ENCODE measurements at regions not wholly inside any gene's neighbourhood (a gene's known extent, or its start where the extent isn't known, plus 50 kb on each side); places are given as distances from the start of the nearest gene placed in this dataset.
A peak's percentile ranks its signal among the peaks of the same experiment; 100 is the strongest.

- DNase-seq = no peak
These were observed 144.4 kb upstream of the SESN3 start for GRCh38 chr11:95375451-95375850.

GRCh38 chr11:95374105-95374504 is 143.1 kb upstream of the SESN3 start:
- no peak for DNase-seq

DNA sequence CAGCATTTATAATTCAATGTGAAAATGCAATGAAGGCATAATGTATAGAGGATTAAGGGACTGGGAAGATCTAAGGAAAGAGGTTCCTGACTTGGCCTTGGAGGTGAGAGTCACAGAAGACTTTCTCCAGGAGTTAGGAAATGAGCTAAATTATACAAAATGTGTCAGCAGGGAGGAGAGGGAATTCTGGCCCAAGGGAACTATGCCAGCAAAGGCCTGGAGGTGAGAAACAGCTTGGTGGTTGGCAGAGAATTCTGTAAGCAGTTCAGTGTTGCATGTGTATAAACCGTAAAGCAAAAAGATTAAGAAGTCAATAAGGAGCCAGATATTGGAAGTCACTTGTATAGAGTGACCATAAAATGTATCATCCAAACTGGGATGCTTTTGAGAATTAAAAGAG is 142.2 kb upstream of the SESN3 start:
- peak; percentile 47 for DNase-seq

- no peak for DNase-seq
These were observed 141.2 kb upstream of the SESN3 start for GRCh38 chr11:95372097-95372656.

- DNase-seq = no peak
These were observed 140.2 kb upstream of the SESN3 start for GRCh38 chr11:95371153-95371552.

- no peak for DNase-seq
These were observed 136.7 kb upstream of the SESN3 start for GRCh38 chr11:95367726-95368125.

- DNase-seq = no peak
These were observed 134.3 kb upstream of the SESN3 start for GRCh38 chr11:95365348-95365747.

GRCh38 chr11:95364324-95365295 is 133.6 kb upstream of the SESN3 start:
- peak; percentile 74 for DNase-seq

DNA sequence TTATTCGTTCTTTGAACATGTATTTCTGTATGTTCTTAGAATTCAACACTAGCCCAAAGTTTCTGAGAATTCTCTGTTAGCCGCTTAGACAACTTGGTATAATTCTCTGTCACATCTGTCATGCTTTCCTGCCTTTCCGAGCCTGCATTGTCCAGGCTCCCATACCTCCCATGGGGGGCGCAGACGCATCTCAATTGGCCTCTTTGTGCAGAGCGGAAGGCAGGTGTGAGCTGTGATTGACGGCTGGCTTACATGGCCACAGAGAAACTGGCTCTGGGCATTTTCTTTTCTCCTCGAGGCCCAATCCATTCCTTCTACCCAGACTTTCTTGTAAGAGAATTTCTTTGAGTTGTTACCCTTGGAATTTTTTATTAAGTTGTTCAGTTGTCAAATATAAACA is 132.7 kb upstream of the SESN3 start:
- no peak for DNase-seq

- no peak for DNase-seq
These were observed 132.2 kb upstream of the SESN3 start for GRCh38 chr11:95363164-95363563.

DNA sequence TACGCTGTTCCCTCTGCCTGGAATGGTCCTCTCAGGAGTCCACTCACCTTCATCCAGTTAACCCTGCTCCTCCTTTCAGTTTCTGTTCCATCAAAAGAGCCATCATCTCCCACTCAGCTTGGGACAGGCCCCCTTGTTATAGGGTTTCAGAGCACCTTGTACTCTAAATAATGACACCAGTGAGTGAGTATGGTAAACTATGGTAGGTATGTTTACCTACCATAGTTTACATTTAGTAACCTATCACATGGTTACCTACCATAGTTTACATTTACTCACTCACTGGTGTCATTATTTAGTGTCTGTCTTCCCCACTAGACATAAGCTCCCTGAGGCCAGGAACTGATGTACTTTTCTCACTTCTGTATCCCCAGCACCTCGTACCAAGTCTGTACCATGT is 130.2 kb upstream of the SESN3 start:
- no peak for DNase-seq

DNA sequence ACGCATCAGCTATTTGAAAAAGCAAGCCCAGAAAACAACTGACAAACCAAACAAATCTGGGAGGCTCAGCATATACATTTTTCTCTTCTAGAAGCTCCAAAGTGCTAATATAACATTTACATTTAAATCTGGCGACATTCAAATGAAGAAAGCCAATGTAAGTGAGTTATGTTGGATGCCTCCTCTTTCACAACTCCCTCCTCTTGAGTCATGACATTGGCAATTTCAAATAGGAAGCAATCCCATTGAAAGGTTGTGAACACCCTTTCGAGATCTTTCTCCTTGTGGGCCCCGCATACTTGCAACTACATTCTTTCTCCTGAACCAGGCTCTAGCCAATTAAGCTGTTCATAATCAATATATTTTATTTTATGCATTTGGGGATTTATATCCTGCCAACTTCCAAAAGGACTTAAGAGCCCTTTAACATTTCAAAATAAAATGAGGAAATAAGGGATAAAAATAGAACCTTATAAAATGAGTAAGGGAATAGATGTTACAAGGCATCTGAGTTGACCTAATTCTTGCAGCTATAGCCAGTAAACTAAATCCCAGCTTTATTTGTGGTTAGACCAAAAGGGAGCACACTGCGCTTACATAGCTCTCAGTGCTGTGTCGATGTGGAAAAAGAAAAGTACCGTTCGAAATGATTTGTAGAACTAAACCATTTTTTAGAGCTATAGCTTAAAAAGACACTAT is 129.5 kb upstream of the SESN3 start:
- no peak for DNase-seq

GRCh38 chr11:95359756-95360155 is 128.8 kb upstream of the SESN3 start:
- DNase-seq = no peak

DNA sequence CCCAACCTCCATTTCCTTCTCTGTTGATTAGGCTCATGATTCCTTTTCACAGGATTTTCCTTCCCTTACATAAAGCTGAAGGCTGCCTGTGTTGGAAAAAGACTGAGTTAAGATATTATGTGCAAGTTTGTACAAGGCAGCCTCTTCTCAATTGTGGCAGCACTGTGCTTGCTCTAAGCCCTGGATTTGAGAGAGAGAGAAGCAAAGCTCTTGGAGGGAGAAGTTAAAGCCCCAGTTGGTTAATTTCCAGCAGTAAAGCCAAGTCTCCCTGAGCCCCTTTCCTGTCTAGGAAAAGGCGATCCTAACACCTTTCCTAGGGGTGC is 128.3 kb upstream of the SESN3 start:
- no peak for DNase-seq

GRCh38 chr11:95358511-95359340 is 127.7 kb upstream of the SESN3 start:
- DNase-seq = peak; percentile 46

GRCh38 chr11:95354304-95354703 is 123.3 kb upstream of the SESN3 start:
- no peak for DNase-seq

DNA sequence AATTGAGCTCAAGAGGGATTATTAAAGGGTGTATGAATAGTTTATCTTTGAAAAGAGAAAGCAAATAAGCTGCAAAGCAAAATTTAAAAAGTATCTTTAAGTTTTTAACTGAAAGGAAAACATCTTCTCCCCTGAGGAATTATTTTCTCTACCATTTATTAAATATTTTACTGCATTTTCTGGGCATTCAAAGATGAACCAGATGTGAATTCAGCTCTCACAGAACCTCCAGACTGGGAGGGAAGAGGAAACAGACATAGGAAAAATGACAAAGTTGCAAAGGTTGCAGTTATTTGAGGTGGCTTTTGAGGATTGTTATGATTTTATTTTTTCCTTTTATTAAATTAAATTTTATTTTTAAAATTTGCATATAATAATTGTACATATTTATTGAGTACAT is 122.7 kb upstream of the SESN3 start:
- no peak for DNase-seq

DNA sequence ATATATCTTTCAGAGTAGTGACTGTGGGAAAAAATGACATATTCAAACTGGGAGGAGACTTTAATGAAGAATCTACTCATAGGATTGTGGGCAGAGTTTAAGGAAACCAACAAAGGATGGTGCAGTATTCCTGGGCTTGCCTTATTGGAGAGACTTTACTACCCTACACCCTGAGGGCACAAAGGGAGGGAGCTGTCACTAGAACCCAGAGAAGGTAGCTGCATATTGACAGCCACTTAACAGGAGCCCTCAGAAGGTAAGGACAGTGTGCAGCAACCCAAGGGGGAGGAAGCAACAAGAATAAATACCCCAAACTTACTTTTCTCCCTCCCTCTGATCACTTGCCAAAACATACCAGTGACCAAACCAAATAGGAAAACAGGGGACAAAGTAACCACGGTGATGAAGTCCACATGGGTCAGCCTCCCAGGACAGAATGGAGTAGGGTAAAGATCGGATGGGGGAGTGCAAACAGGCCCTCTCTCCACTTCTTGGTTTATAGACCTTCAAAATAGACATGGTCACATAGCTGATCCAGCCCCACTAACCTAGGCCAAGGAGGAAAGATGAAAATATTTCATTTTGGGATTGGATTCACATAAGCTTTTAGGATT is 121.8 kb upstream of the SESN3 start:
- DNase-seq = no peak

DNA sequence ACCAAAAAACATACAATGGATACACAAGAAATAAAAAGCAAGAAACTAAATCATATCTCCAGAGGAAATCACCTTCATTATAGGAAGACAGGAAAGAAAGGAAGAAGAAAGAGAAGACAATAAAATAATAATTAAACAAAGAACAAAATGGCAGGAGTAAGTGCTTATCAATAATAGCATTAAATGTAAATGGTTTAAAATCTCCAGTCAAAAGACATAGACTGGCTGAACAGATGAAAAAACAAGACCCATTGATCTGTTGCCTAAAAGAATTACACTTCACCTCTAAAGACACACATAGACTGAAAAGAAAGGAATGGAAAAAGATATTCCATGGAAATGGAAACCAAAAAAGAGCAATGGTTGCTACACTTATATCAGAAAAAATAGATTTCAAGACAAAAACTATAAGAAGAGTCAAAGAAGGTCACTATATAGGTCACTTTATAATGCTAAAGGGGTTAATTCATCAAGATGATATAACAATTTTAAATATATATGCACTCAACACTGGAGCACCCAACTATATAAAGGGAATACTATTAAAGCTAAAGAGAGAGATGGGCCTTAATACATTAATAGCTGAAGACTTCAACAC is 118.4 kb upstream of the SESN3 start:
- DNase-seq = no peak

DNA sequence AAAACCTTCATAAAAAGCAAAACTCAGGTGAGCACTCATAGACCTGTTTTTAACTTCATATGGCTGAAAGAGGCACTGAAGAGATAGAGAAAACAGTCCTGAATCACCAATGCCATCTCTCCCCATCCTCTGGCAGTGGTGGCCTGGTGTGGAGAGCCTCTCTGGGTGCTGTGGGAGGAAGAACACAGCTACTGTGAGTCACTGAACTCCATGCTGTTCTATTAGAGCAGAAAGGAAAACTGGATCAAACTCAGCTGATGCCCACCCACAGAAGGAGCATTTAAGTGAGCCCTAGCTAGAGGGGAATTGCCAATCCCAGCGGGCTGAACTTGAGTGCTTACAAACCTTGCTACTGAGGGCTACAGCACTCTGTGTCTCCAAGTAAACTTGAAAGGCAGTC is 115.3 kb upstream of the SESN3 start:
- no peak for DNase-seq

- no peak for DNase-seq
These were observed 114.6 kb upstream of the SESN3 start for GRCh38 chr11:95345651-95346050.

- DNase-seq = peak; percentile 33
These were observed 114.1 kb upstream of the SESN3 start for GRCh38 chr11:95344932-95345642.
